Loucy (cell line): ENCODE measurements at regions not wholly inside any gene's neighbourhood (a gene's known extent, or its start where the extent isn't known, plus 50 kb on each side); places are given as distances from the start of the nearest gene placed in this dataset.

Experiments
- EZH2phosphoT487 ChIP-seq: fragments of 200-600 bp; IDR thresholded peaks from 2 replicates; pipeline ENCODE4 v1.6.1; 2018; ENCODE audit warnings: antibody characterized with exemption, mild to moderate bottlenecking, moderate library complexity, borderline replicate concordance
- TF ChIP-seq, protein P1 (sequence below): fragments of 200-600 bp; sonication (generic); conservative IDR thresholded peaks from 2 replicates; pipeline ENCODE4 v1.5.1; 2014; ENCODE audit warnings: mild to moderate bottlenecking, antibody characterized with exemption, low read length

DNA sequence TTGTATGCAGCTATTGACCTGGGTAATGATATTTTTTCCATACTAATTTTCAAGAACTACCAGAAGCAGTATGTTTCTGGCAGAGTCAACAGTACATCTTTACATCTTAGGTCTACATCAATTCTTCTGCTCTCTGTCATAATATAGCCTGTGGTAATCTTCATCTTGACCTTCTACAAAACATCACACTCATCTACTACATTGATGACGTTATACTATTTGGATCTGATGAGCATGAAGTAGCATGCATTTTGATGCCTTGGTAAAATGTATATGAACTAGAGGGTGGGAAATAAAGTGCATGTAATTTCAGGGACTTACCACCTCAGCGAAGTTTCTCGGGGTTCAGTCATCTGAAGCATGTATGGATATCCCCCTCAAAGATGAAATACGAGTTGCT is 629.7 kb upstream of the SGCD start:
- TF ChIP-seq, protein P1, sequence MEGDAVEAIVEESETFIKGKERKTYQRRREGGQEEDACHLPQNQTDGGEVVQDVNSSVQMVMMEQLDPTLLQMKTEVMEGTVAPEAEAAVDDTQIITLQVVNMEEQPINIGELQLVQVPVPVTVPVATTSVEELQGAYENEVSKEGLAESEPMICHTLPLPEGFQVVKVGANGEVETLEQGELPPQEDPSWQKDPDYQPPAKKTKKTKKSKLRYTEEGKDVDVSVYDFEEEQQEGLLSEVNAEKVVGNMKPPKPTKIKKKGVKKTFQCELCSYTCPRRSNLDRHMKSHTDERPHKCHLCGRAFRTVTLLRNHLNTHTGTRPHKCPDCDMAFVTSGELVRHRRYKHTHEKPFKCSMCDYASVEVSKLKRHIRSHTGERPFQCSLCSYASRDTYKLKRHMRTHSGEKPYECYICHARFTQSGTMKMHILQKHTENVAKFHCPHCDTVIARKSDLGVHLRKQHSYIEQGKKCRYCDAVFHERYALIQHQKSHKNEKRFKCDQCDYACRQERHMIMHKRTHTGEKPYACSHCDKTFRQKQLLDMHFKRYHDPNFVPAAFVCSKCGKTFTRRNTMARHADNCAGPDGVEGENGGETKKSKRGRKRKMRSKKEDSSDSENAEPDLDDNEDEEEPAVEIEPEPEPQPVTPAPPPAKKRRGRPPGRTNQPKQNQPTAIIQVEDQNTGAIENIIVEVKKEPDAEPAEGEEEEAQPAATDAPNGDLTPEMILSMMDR, result no peak
- TF ChIP-seq EZH2phosphoT487, result no peak
